HG03039 (cell line): ENCODE measurements at regions not wholly inside any gene's neighbourhood (a gene's known extent, or its start where the extent isn't known, plus 50 kb on each side); places are given as distances from the start of the nearest gene placed in this dataset.
"Not testable (repeated sequence)": the region's sequence is repeated elsewhere in the genome, so short reads cannot be mapped to it uniquely, and the experiment has no call there.

Experiments used
- ATAC-seq: cut with Tn5 transposase; IDR thresholded peaks from one replicate; pipeline ENCODE4 v1.9.1; 2021; ENCODE audit warnings: mild to moderate bottlenecking, moderate library complexity; ENCODE audit not compliant: unreplicated experiment

DNA sequence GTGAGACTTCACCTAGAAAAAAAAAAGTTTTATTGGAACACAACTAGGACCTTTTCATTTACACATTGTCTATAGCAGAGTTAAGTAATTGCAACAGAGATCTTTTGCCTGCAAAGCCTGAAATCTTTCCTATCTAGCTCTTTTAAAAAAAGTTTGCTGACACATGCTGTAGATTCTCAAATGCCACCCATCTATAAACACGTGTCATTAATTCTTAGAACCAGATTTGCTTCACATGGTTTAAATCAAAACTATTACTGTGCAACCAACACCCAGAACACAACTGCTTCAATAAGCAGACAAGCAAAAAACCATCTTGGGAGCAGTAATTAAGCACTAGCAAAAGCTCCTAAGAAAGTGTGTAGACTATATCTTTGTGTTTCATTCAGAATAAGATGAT is 55.0 kb downstream of the OXSM start:
- ATAC-seq, result no peak

- no peak for ATAC-seq
These were observed 56.4 kb downstream of the OXSM start for GRCh38 chr3:25846282-25846681.

DNA sequence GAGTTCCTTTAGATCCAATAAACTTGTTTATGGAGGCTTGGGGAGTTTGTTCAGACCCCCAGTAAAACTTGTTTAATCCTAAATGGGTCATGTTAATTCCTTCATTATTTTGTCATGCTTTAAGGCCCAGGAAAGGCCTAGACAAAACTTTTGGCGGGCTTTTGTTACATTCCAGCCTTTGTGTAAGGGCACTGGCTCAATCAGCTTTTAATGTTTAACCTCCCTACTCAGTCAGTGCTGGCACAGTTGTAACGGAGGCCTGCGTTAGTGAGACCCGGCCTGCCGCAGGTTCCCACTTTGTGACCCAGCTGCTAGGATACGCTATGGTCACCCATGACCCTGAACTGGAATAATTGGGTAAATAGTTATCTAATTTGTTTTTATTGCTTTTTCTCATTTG is 59.2 kb downstream of the OXSM start:
- no peak for ATAC-seq

DNA sequence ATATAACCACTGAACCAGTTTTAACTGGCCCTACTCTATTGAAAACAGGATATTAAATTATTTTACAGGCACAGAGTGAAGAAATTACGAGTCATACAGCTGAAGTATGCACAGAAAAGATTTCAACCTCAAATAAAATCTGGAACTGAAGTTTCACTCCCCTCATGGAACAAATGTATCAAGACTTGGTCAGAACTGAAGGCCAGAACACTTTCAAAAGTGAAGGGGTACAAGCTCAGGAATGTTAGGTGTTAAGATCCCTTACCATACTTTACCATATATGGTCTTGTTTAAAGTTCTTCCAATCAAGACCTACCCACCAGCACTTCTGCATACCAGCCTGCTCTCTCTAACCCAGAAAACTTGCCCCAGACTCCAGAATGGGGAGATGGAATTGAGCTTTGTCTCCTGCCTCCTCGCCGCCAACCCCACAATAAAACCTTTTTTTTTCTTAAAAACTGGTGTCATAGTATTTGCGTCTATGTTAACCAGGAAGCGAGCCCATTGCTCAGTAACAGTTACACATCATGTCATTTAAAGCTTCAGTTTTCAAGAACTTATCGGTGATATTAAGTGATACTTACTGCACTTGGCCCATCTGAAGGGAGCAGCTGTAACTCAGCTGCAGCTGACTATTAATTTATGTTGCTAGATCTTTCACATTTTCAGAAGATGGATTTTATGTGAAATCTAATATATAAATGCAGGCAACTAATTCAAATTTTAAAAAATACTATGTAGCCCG is 59.9 kb downstream of the OXSM start:
- ATAC-seq, result no peak

GRCh38 chr3:25851693-25852259 is 61.9 kb downstream of the OXSM start:
- ATAC-seq, result not testable (repeated sequence)

- no peak for ATAC-seq
These were observed 64.3 kb downstream of the OXSM start for GRCh38 chr3:25854214-25854613.

DNA sequence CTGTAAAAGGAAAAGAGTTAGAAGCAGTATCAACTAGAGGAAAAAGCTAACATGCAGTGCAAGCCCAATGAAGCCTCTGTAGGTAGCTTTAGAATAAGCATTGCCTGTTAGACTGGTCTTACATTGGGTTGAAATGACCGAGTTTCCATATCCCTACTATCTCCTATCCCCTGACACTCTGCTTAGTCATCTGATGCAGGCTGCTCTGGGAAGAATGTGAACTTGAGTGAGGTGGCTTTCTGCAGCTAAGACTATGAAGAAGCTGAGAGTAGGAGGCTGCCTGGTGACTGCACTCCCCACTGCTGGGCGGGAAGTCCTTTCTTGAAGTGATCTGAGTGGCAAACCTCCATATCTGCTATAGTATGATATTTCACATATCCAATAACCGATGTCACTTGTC is 64.7 kb downstream of the OXSM start:
- no peak for ATAC-seq

GRCh38 chr3:25855266-25855784 is 65.4 kb downstream of the OXSM start:
- no peak for ATAC-seq

GRCh38 chr3:25856902-25857518 is 67.1 kb downstream of the OXSM start:
- peak; percentile 83 for ATAC-seq

DNA sequence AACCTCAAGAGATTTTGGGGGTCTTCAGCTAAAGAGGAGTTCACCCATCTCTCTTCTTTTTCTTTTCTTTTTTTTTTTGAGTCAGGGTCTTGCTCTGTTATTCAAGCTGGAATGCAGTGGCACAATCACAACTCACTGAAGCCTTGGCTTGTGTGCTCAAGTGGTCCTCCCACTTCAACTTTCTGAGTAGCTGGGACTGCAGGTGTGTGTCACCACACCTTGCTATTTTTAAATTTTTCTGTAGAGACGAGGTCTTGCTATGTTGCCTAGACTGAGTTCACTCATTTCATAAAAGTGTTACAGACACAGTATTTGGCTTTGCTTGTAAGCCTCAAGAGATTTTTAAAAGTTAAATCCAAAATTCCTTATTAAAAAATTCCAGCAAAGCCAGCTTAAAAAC is 71.7 kb downstream of the OXSM start:
- ATAC-seq, result no peak

- ATAC-seq, result no peak
These were observed 73.1 kb downstream of the OXSM start for GRCh38 chr3:25863011-25863415.

- no peak for ATAC-seq
These were observed 73.6 kb downstream of the OXSM start for GRCh38 chr3:25863416-25863959.

- no peak for ATAC-seq
These were observed 80.6 kb downstream of the OXSM start for GRCh38 chr3:25870452-25870851.

DNA sequence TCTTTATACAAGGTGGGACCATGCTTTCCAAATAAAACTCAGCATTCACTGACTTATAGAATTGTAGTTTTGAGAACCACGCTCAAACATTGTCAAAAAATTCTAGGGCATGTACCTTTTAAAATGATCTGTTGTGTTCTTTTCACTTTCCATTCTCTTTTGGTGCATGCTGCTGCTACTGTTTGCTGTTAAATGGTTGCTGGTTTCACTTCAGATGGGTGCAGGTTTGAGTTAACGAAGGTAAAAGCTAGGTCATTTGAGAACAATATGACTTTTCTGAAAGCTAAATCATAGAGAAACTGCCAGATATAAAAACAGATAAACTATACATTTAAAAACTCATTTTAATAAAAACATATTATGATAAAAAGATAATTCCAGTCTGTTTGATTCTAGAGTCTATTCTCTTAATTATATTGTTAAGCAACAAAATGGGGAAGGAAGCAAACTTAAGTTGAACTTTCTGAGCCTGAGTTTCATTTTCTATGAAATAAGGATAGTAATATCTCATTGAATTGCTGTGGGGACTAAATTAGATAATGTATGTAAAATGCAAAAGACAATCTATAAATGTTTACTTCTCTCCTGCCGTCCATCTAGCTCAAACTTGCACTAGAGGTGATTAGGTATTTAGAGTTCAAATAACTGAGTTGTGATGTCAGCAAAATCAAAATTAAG is 82.4 kb downstream of the OXSM start:
- ATAC-seq, result no peak

GRCh38 chr3:25883492-25883891 is 93.6 kb downstream of the OXSM start:
- no peak for ATAC-seq

DNA sequence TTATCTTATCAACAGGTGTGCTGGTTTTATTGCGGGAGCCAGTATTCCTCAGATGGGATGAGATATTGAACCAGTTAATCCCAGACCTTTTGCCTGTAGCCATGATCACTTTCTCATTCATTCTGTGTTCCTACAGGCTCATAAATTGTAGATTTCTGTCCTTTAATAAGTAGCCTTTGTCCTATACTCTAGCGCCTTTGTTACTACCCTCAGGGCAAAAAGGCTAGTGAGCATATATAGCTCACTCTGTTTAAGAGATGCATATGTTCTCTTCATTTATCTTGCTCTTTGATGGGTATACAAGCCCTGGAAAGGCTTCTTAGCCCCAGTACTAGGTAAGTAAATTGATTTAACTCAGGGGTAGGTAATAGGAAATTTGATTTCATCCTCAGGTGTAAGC is 95.1 kb downstream of the OXSM start:
- no peak for ATAC-seq

DNA sequence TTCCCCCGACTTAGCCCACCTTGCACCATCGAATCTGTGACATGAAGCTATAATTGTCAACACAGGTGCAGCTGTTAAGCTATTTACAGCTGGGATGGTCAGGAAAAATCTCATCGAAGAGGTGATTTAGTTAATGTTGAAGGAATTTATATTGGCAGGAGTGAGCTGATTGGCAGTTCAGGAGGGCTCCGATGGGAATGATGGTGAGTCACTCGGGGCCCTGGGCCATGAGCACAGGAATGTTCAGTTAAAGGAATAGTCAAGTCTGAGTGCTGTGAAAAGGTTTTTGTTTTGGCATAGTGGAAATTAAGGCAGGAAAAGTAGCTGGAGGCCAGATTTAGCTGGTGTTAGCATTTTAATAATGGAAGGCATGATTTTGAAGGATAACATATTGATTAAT is 95.7 kb downstream of the OXSM start:
- ATAC-seq, result no peak

DNA sequence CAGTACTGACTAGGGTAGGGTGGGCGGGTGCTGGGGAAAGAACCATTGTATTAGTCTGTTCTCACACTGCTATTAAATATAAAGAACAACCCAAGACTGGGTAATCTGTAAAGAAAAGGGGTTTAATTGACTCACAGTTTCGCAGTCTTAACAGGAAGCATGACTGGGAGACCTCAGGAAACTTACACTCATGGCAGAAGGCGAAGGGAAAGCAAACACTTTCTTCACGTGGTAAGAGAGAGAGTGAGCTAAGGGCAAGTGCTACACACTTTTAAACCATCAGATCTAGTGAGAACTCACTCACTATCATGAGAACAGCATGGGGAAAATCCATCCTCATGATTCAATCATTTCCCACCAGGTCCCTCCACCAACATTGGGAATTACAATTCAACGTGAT is 98.0 kb downstream of the OXSM start:
- no peak for ATAC-seq

- ATAC-seq, result no peak
These were observed 99.1 kb downstream of the OXSM start for GRCh38 chr3:25888892-25889524.

DNA sequence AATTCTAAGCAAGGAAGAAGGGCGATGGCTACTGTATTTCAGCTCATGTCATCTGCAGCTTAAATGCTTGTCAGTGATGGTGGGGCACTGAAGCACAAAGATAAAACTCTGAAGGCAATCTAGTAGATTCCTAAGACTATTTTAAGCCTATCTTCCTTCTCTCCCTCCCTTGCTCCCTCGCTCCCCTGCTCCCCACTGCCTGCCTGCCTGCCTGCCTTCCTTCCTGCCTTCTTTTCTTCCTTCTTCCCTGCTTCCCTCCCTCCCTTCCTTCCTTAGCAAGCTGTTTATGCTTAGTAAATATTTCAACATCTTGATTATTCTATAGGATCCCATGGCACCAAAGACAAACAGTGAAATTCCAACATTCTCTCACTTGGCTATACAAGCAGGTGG is 99.6 kb downstream of the OXSM start:
- ATAC-seq, result no peak

- no peak for ATAC-seq
These were observed 104.2 kb downstream of the OXSM start for GRCh38 chr3:25894101-25894500.
